ENCODE measurements at regions not wholly inside any gene's neighbourhood (a gene's known extent, or its start where the extent isn't known, plus 50 kb on each side); places are given as distances from the start of the nearest gene placed in this dataset.

- no peak for TF ChIP-seq FOS (IDR thresholded peaks at IDR 0.05; ENCODE audit: borderline replicate concordance, insufficient read depth, low read length)
- no peak for TF ChIP-seq JUN (IDR thresholded peaks at IDR 0.05; ENCODE audit: borderline replicate concordance, insufficient read depth, insufficient read length, low read depth)
- no peak for TF ChIP-seq POLR2A (IDR thresholded peaks at IDR 0.05; ENCODE audit: low read depth, low read length)
- TF ChIP-seq EZH2 (IDR thresholded peaks at IDR 0.05; ENCODE audit: borderline replicate concordance, low read depth, low read length, severe bottlenecking) = no peak
- TF ChIP-seq CTCF (IDR thresholded peaks at IDR 0.05; ENCODE audit: extremely low read depth in 1 of 2, insufficient read depth in 1 of 2, low read depth in 1 of 2, low read length in 2 of 2) = no peak
- TF ChIP-seq POLR2AphosphoS5 (IDR thresholded peaks at IDR 0.05; ENCODE audit: insufficient read depth, low read depth, low read length) = no peak
- TF ChIP-seq GATA2 (IDR thresholded peaks at IDR 0.05; ENCODE audit: insufficient read depth, insufficient read length, low read depth, low read length) = no peak
- TF ChIP-seq MYC (IDR thresholded peaks at IDR 0.05; ENCODE audit: low read depth, low read length) = no peak
- H3K9me1 ChIP-seq (replicated peaks; ENCODE audit: control insufficient read depth, extremely low read depth, insufficient read depth, low read length) = no peaks in the 10 kb centered on the region
- DNase-seq (ENCODE audit: low read depth, low spot score) (no peak), FAIRE-seq (no peak)
- intact Hi-C loops (cut with micrococcal nuclease) (loop anchor here (5.0 kb wide), 1 partner anchor 232 kb away; no protein-coding TSS in a partner anchor), dilution Hi-C loops (cut with MboI; ENCODE audit: extremely low pct_ligation_motif_present, low sequenced_read_pairs) (no loop called here)
- ChIA-PET CTCF (no interaction called here), POLR2A (no interaction called here)
- H3K36me3 ChIP-seq (ENCODE audit: control insufficient read depth in 2 of 2, extremely low read depth in 1 of 2, insufficient read depth in 2 of 2, low read length in 2 of 2) = no peaks in the 10 kb centered on the region
- no peak overlapping the region for H3K4me2 ChIP-seq (ENCODE audit: insufficient read depth, low read length)
- no peak overlapping the region for H3K4me3 ChIP-seq (replicated peaks in 1 of 3; ENCODE audit: insufficient read depth in 1 of 3, low read depth in 1 of 3, low read length in 3 of 3)
- no peaks in the 10 kb centered on the region for H3K27me3 ChIP-seq (ENCODE audit: control insufficient read depth in 2 of 2, insufficient read depth in 2 of 2, low read length in 2 of 2)
- H2AFZ ChIP-seq (ENCODE audit: low read depth, low read length) = no peak overlapping the region
- no peaks in the 10 kb centered on the region for H4K20me1 ChIP-seq (replicated peaks; ENCODE audit: control insufficient read depth, extremely low read depth, insufficient read depth, low read length)
- no peak overlapping the region for H3K9ac ChIP-seq (replicated peaks; ENCODE audit: extremely low read depth, insufficient read depth, low read length)
- no TSS peak for BruUV-seq (replicated peaks)
- H3K4me1 ChIP-seq (ENCODE audit: control insufficient read depth, extremely low read depth, insufficient read depth, low read length) = peaks cover 20% of the 10 kb centered on the region
- no peak overlapping the region for H3K27ac ChIP-seq (ENCODE audit: insufficient read depth, low read depth, low read length)
- no peaks in the 10 kb centered on the region for H3K9me3 ChIP-seq (replicated peaks; ENCODE audit: control insufficient read depth, insufficient read depth, low read length)
- no peaks in the 10 kb centered on the region for H3K79me2 ChIP-seq (ENCODE audit: control insufficient read depth, insufficient read depth, low read length)
These were observed 115.9 kb downstream of the DLL1 start for GRCh38 chr6:170174771-170175643.
